Astrocyte of the spinal cord (primary cell): ENCODE measurements at regions not wholly inside any gene's neighbourhood (a gene's known extent, or its start where the extent isn't known, plus 50 kb on each side); places are given as distances from the start of the nearest gene placed in this dataset.

Experiments
- DNase-seq: peaks from one replicate; pipeline ENCODE4 v3.0.0; 2011; ENCODE audit warnings: low read depth, low spot score
- H3K4me3 ChIP-seq: 2 replicates; pipeline ENCODE4 v1.5.1; 2011; ENCODE audit warnings: low read depth, mild to moderate bottlenecking, low read length, moderate library complexity
- in situ Hi-C: cut with HindIII; loops from 2 replicates; pipeline ENCODE4 v1.10.0; 2017; ENCODE audit warnings: low sequenced_read_pairs
- TF ChIP-seq, protein P1 (sequence below): IDR thresholded peaks from 2 replicates; pipeline ENCODE4 v1.5.1; 2012; ENCODE audit warnings: low read depth, mild to moderate bottlenecking, low read length, inconsistent platforms

DNA sequence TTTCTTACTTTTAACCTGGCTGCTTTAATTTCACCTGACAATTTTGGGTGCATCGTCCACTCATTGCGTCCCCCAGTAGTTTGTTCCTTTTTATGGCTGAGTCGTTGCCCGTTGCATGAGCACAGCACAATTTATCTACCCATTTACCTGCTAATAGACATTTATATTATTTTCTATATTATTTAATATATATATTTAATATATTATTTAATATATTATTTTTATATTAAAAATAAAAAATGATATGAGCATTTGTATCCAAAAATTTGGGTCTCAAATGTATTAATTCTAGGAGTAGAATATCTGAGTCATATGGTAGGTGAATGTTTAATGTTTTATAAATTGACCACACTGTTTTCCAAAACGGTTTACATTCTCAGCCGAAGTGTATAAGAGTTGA lies 300.2 kb downstream of the THBS2 start:
- in situ Hi-C loops: no loop called here
- H3K4me3 ChIP-seq: no peak overlapping the region
- TF ChIP-seq, protein P1, sequence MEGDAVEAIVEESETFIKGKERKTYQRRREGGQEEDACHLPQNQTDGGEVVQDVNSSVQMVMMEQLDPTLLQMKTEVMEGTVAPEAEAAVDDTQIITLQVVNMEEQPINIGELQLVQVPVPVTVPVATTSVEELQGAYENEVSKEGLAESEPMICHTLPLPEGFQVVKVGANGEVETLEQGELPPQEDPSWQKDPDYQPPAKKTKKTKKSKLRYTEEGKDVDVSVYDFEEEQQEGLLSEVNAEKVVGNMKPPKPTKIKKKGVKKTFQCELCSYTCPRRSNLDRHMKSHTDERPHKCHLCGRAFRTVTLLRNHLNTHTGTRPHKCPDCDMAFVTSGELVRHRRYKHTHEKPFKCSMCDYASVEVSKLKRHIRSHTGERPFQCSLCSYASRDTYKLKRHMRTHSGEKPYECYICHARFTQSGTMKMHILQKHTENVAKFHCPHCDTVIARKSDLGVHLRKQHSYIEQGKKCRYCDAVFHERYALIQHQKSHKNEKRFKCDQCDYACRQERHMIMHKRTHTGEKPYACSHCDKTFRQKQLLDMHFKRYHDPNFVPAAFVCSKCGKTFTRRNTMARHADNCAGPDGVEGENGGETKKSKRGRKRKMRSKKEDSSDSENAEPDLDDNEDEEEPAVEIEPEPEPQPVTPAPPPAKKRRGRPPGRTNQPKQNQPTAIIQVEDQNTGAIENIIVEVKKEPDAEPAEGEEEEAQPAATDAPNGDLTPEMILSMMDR: no peak
- DNase-seq: no peak

DNA sequence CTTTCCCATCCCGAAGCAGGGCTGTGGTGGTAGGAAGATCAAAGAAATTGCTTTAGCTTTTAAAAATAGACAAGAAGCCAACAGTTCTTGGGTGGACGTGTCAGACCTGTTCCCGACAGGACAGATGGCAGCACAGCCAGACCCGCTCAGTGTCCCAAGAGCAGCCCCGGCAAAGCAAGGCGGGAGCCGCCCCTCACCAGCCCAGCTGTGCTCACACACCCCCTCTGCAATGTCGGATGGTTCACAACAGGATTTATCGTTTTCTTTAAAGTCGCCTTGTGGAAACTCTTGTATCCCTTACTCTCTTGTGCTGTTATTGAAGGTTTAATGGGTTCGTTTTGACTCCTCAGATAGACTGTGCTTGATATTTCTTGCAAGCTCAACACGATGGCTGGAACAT lies 302.4 kb downstream of the THBS2 start:
- TF ChIP-seq, protein P1: no peak

DNA sequence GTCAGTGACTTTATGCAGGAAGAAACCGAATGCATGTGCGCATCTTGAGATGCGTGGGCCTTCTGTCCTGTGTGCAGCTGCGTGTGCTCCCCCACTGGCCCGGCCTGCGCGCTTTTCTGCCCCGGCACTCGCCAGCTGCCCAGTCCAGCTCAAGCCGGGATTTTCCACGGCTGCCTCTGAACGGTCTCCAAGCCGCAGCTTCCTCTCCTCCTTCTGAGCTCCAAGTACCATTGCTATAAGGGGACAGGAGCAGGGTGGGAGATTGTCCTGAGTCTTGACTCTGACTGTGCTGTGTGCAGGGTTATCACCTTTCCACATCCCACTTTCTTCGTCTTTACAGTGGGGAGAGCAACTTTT lies 302.8 kb downstream of the THBS2 start:
- DNase-seq: no peak
- in situ Hi-C loops: no loop called here
- TF ChIP-seq, protein P1: no peak
- H3K4me3 ChIP-seq: no peak overlapping the region

More for the DNA sequence above, 302.4 kb downstream of the THBS2 start:
- H3K4me3 ChIP-seq: no peak overlapping the region
- no peak for DNase-seq
- in situ Hi-C loops: no loop called here

DNA sequence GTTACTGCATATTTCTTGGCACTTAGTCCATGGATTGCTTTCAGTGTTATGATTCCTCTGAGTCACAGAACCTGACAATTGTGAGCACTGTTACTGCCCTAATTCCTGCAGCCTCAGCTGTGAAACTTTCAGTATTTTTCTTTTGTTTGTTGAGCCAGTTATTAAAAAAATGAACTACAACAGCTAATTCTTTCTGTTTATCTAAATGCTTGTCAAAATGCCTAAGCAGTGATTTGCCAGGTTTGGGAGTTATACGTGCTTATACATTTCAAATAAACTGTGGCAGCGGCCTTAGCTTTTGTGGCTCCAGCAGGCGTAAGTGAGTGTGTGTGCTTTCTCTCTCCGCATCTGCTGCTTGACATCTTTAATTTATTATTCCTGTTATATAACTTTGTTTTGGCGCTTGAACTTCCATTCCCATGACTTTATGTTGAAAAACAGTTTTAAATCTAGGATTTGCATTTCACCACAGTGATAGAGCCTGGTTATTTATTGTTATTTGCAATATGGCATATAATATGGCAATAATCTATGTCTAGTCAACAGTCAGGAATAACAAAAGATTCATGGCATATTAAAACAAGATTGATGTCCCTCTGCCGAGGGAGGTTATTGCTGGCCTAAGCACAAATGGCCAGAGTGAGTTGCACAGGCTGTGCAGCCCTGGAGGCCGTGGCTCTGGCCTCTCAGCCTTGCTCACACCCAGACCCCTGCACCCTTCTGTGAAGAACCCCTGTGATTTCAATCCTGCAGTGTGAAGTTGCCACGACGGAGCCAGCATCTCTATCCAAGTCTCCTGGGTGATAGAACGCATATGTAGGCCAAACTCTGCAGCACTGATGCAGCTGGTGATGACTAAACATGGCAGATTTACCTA lies 303.4 kb downstream of the THBS2 start:
- H3K4me3 ChIP-seq: no peak overlapping the region
- TF ChIP-seq, protein P1: no peak
- no peak for DNase-seq
- in situ Hi-C loops: no loop called here

DNA sequence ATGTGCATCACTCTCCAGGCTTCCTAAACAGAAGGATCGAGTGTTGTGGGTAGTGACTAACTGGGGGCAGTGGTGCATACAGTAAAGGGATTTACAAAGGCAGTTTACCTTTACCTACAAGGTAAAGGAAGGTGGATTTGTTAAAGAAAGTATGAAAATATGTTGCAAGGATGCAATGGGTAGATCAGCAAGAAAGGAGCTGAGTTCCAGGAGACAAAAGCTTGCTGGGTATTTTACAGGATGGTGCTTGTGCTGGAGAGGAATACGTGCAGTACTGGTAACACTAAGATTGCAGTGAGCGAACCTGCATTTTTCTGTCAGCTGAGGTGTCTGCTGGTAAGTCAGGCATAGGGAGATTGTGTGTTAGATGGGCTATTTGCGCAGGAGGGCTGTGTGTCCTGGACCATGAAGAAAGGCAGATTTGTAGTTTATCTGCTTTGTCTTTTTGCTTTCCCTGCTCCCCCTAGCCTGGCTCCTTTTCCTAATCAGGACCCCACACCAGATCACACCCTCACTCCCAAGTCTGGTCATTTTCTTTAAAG lies 304.6 kb downstream of the THBS2 start:
- TF ChIP-seq, protein P1: no peak
- in situ Hi-C loops: no loop called here
- H3K4me3 ChIP-seq: no peak overlapping the region
- no peak for DNase-seq

DNA sequence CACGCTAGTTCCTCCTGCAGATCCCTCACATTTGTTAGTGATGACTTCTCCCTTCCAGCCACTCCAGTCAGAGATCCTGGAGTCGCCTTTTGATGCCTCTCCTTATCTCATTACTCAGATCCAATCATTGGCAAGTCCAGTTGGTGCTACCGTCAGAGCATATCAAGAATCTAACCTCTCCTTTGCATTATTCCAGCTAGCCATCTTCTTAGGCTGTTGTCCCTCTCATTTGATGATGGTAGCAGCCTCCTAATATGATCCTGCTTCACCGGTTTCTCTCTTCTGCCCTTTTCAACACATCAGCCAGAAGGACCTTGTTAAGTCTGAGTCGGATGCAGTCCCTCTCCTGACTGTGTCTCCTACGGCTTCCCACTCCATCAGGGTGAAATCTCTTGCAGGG lies 305.6 kb downstream of the THBS2 start:
- TF ChIP-seq, protein P1: no peak
- no peak for DNase-seq
- in situ Hi-C loops: no loop called here
- H3K4me3 ChIP-seq: no peak overlapping the region
